Ureter (tissue), 1 donor: ENCODE measurements at regions not wholly inside any gene's neighbourhood (a gene's known extent, or its start where the extent isn't known, plus 50 kb on each side); places are given as distances from the start of the nearest gene placed in this dataset.

Experiments used
- DNase-seq: peaks from one replicate; pipeline ENCODE4 v3.0.0-alpha.2; 2020; ENCODE audit warnings: low spot score
- donor health status: DM: yes; HTN: yes; CAD: no.

DNA sequence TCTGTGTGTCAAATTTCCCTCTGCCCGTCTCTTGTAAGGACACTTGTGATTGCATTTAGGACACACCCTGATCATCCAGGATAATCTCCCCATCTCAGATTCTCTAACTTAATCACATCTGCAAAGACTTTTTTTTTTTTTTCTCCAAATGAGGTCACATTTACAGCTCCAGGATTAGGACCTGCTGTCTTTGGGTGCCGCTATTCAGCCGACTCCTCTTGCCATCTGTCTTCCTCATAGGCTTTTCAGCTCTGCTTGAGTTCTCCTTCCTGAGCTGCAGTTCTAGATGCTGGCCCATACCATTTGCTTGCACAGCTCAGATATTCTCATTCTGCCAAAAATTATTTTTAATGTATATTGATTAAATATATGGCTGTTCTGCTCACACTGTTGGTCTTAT is 94.3 kb upstream of the TLE3 start:
- DNase-seq, result no peak

DNA sequence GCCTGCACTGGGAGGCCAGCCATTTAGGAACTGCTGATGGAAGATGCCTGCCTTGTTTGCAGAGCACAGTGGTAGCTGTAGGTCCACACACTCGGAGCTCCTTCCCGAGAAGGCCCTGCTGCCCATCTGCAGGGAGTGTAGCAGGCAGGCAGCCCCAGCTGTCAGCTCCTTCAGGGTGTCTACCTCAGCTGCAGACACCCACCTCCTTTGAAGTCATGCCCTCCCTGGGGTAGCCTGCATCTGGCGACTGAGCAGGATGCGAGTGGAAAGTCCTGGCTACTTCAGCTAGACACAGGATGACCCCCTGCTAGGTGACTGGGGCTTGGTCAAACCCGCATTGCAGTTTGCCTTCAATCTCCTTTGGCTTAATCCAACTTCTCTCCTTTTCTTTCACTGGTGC is 93.2 kb upstream of the TLE3 start:
- no peak for DNase-seq

DNA sequence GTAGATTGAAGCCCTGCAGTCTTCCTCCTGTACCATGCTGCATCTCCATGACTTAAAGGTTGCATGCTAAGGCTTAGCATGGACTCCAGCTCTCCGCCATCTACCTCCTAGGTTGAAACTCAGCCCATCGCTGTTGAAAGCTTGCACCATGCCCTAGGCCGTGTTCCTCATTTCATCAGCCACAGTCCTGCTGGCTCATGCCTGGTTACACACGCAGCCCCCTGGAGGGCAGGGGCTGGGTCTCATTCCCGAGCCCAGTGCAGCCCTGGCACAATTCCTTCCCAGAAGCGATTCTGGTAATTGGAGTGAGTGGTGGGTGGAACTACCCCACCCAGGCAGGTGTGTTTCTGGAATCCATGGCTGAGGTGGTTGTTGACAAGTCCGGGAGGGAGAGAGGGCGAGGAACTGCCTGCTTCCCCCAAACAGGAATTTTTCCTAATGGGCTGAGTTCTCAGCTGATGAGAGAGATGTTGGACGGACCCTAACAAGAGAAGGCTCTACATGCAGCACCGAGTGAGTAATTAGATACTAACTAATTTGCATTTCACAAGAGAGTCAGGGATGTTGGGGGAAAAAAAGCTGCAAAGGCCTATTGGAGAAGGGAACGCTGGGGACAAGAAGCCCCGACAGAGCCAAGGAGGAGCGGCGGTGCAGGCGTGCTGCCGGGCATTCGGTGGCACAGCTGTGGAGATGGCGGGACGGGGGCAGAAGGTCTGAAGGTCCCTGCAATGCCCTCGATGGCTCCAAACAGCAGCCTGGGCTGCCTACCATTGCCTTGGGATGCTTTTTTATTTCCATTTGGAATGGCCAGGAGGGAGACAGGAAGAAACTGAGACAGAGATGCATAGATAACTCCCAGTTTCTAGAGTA is 92.3 kb upstream of the TLE3 start:
- DNase-seq, result no peak

DNA sequence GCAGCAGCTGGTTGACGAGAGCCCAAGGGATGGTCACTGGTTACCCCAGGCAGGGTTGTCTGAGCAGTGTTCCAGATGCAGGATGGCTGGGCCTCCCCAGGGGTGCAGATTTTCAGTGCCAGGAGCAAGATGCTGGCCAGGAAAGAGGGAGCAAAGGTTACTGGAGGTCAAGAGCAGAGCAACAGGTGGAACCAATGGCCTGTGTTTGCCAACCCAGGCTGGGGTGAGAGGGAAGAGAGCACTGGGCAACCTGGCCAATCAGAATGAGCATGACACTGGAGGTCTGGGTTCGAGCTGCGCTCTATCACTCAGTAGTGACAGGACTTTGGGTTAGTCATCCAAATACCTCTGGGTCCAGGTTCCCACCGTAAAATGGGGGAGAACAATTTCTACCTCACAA is 90.6 kb upstream of the TLE3 start:
- DNase-seq, result no peak

DNA sequence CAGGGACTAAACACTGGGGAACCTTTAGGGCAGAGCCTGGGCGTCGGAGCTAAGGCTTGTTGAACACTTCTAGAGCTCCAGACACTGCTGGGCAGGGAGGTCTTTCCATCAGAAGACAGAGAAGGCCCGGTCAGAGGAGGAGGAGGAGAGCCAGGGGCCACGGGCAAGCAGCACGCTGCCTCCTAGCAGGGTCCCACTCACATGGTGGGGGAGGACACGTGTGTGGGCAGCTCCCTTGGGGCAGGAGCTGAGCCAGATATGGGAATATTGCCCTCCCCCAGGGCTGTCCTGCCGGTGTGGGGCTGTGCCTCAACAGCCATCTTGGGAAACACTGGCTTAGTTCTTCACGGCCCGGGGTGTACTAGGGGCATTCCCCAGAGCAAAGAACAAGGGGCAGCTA is 89.6 kb upstream of the TLE3 start:
- no peak for DNase-seq

DNA sequence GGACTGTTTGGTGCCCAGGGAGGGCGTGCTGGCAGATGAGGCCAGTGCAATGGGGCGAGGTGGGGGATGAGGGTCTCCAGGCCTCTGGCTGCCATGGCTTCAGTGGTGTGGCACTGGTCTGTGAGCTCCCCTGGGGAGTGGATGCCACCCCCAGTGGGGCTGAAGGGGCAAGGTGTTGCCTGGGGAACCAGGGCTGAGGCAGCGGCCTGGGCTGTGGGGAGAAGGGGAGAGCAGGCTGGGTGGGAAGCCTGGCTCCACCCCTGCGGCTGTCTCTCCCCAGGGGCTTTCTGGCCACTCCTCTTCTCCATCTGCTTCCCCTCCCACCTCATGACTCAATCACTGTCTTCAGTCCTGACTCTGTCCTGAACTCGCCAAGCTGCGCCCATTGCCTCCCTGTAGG is 88.4 kb upstream of the TLE3 start:
- DNase-seq, result no peak

DNA sequence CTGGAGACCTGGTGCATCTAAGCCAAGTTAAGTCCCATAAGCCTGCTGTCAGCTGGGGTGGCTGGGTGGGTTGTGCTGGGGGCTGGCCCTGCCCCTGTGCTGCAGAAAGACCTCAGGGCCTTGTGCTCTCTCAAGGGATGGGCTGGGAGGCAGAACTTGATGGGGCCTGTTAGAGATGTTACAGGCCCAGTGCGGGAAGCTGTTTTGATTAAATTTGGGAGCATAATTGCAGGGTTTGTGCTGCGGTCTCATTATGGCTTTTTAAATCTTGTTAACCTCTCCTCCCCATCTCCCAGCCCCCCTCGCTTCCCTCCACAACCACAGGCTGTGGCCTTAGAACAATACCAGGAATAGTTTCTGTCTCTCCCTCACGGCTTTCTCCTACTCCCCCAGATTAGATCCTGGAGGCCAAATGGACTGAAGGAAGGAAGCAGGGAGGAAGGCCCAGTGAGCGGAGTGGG is 87.6 kb upstream of the TLE3 start:
- DNase-seq, result no peak

DNA sequence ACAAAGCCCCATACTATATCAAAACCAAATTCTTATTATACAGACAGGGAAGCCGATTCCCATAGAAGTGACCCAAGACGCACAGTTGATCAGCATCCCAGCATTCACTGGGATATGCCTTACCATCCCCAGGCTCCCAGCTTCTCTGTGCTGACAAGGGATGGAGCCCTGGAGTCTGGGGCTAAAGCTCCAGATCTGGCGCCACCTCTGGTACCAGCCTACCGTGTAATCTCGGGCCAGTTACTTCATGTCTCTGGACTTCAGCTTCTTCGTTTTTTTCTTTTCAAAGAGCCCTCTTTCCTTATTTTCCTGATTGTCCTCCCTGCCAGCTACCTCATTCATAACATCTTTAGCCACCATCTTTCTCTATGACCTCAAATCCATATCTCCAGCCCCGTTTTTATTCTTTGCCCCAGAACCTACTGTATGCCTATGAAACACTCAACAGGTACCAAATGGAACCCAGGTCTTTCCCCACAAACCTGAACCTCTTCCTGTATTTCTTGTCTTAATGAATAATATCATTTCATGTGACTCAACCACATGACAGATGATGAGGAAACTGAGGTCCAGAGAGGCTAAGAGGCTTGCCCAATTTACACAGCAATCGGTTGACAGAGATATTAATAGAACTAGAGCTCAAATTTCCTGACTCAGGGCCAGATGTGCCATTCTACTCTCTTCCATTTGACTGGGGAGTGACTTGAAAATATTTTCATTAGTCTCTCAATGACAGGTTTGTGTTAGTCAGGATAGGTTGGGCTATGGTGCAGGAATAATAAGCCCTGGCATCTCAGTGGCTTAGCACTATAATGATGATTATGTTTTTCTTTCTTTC is 85.4 kb upstream of the TLE3 start:
- DNase-seq, result no peak

DNA sequence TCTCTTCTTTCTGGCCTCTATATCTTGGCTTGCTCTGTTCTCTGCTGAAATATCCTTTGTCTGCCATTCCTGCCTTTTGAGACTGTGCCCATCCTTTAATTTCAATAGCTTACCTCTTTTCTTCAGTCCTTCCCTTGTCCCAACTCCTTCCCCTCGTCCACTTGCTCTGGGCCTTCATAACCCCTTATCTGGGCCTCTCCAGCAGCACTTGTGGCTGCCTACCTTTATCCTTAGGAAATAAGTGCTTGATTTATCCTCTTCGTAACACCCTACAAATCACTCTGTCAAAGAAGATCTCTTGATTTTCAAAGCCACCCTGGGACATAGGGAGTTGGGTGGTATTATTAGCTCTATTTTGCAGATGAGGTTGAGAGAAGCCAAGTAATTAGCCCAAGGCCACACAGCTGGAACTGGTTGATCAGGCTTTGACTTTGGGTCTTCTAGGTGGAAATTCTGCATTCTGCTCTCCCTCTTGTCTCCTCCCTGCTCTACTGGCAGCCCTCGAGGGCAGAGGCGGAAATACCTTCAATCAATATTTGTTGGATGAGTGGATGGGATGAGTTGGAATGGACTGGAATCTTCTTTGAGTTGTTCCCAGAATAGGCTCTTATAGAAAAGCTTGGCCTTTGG is 84.0 kb upstream of the TLE3 start:
- no peak for DNase-seq

DNA sequence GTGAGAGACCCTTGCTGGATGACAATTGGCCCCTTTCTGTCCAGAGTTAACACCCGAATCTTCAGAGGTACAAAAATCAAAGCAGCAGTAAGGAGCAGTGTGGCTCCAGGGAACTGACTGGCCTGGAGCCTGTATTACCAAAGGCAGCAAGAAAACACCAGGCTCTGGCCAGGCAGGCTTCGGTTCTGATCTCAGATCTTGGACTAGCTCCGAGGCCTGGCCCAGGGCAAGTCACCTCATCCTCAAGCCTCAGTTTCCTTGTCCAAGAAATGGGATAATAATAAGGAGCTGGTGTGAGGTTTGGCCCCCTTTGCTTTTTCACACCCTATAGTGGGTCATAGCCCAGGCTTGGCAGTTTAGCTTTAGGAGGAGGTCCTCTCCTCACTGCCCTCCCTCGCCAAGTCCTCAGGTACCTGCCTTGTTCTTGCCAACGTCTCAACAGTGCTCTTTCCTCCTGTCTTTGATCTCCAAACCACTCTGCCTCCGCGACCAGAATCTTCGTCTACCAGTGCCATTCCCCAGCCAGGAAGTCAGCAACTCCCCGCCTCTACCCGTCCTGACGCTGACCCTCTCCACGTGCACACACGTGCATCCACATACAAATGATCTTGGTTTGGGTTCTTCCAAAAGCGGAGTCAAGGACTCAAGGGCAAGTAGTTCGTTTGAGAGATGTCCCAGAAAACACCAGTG is 82.6 kb upstream of the TLE3 start:
- DNase-seq, result no peak

DNA sequence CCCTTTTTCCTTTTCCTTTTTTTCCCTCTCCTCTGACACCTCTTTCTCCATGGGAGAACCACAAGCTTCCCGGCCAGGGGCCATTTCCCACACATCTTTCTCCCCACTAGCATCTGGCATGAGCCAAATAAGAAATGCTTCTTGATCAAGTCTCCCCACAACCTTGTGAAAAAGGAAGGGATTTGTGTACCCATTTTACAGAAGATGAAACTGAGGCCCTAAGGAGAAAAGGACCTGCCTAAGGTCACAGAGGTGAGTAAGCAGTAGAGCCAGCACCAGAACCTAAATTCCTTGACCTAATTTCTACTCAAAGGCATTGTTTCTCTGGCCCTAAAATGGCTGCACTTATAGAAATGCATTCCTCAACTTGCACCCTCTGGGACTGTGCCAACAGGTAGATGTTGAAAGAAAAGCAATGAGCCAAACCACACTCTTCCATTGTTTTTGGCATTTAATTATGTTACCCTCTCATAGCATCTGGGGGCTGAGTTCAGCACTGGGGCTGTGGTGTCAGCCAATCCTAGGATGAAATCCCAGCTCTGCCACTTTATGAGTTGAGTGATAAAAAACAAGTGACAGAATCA is 81.7 kb upstream of the TLE3 start:
- no peak for DNase-seq

DNA sequence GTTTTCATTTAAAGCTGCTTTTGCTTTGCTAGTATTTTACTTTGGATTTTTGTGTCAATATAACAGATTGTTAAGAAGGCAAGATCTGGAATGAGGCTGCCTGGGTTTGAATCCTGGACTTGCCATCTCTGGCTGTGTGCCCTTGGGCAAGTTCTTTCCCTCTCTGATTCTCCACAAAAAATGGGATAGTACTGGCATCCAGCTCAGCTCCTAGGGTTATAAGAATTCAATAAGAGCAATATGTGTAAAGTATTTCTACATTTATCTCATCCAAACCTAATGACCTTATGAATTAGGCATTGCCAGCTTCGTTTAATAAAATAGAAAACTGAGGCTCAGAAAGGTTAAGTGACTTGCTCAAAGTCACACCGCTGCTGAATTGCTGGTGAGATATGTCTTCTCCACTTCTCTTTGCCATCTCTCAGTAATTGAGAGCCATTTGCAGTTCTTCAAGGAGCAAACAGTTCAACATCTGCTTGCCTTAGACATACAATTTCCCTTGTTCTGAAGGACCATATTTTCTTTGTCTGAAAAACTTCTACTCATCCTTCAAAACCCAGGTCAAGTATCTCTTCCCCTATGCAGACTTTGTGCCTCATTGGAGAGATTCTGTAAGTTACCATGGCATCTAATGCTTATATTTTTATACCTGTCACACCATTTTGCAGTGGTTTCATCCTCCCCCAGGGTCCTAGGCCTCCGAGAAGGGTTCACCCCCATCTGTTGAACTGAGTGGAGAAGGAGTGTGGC is 80.8 kb upstream of the TLE3 start:
- DNase-seq, result no peak

DNA sequence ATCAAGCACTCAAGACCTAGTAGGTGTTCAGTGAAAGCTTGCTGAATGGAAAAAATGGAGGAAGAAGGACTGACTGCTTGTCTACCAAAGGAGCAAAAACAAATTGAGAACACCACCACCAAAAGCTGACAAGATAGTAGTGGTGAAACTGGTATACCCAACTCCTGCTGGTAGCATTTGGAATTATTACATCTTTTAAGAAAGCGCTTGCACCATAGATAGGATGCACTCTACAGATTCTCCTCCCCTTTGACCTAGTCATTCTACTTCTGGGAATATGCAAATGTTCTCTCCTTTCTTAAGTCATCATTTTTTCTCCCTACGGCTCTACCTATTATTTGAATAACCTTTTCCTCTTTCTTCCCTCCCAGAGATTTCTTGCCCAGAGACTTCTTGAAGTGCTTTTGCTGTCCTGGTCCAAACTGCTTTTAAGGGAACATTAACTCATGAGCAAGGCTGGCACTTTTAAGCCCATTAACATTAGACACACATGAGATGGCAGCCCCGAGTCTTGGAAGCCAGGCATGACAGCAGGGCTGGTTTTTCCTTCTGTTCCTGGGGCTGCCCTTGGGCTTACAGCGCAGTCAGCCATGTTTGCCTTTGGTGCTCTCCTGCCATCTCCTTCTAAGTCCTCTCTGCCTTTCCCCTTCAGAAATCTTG is 75.0 kb upstream of the TLE3 start:
- DNase-seq, result no peak

DNA sequence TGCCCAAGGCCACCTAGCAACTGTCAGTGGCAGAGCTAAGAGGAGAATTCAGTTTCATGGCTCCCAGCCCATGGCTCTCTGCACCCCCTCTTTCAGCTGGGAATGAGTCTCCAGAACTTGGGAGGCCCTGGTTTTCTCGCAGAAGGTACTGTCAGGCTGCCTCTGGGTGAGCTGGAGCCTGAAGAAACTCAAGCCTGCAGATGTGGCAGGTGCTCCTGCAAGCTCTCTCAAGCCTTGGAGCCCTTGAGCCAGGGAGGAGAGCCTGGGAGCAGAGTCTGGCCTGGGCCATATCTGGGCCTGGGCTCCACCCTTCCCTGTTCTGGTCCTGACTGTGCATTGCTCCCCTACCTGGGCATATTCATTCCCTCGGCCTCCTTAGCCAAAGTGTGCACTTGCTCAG is 74.4 kb upstream of the TLE3 start:
- DNase-seq, result no peak

DNA sequence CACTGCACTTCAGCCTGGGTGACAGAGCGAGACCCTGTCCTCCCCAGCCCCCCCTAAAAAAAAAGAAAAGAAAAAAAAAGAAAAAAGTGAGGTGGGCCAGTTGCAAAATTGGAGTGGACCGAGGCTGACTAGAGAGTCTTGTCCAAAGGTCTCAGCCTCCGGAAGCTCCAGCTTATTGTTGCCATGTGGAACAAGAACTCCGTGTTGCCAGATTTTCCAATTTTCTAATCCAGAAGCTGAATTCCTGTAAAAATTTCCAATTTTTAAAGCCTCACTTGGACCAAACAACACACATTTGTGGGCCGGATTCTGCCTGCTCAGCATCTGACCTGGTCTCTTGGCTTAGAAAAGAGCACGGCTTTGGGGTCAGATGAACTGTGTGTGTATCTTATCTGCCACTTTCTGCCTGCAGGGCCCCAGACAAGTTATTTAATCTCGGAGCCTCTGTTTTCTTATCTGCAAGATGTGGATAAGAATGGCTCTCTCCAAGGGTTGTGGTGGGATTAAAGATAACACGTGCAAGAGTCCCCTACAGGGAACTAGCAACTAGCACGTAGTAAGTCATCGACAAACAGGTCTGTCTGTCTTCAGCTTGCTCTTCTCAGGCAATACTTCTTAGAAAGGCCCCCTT is 73.7 kb upstream of the TLE3 start:
- DNase-seq, result no peak

DNA sequence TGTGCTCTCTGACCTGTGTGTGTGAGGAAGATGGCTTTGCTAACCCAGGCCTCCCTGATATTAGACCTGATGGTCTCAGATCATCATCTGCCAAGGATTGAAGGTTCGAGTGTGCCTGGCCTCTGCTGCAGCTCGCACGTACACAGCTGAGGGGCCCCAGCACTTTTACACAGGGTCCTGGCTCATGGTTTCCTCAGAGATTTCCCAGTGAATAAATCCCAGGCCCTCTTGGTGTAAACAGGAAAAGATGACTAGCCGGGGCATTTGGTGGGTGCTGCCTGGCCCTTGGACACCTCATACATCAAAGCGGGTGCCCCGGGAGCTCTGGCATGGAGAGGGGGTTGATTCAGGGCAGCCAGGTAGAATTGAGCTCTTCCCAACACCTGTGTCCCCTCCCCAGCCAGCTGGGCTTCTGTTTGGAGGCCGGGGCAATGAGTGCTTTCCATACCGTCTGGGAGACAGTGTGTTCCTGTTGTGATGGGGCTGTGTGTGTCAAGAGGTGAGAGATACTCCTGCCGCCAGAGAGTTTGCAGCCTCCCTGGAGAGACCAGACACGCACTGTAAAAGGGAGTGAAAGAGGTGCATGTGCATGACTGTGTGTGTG is 72.5 kb upstream of the TLE3 start:
- DNase-seq, result no peak

DNA sequence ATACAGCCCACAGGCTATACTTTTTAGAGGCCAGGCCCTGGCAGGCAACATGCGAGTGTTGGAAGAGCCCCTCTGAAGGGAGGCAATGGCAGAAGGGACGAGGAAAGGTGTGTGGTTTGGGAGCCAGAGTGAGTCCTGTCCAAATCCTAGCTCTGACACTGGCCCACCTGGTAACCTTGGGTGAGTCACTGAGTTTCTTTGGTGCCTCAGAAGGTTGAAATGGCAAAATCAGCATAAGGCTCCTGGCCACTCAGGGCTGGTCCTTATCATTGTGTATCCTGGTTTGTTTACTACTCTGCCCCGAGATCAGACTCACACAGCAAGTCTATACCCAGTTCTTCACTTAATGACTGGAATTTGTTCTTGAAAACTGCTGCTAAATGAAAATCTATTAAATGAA is 71.4 kb upstream of the TLE3 start:
- no peak for DNase-seq

DNA sequence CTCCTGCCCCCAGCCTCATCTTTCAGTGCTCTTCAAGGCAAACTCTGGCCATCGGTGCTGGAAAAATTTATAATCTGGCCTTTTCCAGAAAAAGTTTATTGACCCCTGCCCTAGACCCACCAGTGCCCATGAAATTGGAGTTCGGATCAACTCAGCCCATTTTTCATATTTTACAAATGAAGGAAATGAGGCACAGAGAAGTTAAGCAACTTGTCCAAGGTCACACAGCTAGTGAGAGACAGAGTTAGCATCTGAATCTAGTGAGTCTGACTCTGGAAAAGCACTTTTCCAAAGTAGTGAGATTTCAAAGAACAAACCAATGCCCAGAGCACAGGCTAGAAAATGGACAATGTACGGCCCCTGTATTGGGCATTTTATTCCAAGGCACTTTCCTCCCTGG is 69.4 kb upstream of the TLE3 start:
- DNase-seq, result no peak

DNA sequence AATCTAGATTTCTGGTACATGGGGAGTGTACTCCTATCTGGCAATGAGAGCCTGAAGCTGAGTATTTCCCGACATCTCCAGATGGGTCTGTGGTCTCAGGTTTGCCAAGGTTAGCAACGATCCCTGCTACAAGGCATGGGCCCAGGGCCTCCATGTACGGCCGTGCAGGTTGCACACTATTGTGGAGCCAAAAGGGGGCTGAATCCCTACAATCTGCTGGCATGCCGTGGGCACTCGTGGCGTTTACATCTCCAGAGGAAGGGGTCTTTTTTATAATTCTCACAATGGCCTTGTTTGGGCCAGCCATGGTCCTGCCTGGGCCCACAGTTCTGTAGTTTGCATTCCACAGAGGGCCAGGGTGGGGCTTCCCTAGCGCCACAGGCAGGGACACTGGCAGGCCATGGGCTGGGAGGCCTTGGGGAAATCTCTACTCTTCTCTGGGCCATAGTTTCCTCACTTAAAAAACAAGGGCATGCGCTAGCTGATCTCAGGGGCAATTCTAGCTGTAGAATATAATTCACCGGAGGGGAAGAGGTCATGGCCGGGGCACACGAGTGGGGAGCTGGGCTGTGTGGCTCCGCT is 68.9 kb upstream of the TLE3 start:
- DNase-seq, result no peak
